H9 (cell line): ENCODE measurements at regions not wholly inside any gene's neighbourhood (a gene's known extent, or its start where the extent isn't known, plus 50 kb on each side); places are given as distances from the start of the nearest gene placed in this dataset.

Experiments
- DNase-seq: peaks from one replicate; pipeline ENCODE4 v3.0.0-alpha.2; 2017
- H2AFZ ChIP-seq: one replicate; pipeline ENCODE4 v1.6.1; 2013; ENCODE audit warnings: mild to moderate bottlenecking, low read length, control low read depth, moderate library complexity
- H2AK5ac ChIP-seq: 2 replicates; pipeline ENCODE4 v1.6.1; 2013; ENCODE audit warnings: low read length, control low read depth, mixed read lengths; ENCODE audit not compliant: insufficient read length
- H2BK120ac ChIP-seq: one replicate; pipeline ENCODE4 v1.6.1; 2013; ENCODE audit warnings: low read depth, mild to moderate bottlenecking, low read length, control low read depth, inconsistent platforms; ENCODE audit not compliant: poor library complexity, severe bottlenecking
- H2BK12ac ChIP-seq: 2 replicates; pipeline ENCODE4 v1.6.1; 2013; ENCODE audit warnings: low read length, control low read depth, mixed read lengths, low read depth; ENCODE audit not compliant: insufficient read length
- H2BK15ac ChIP-seq: 2 replicates; pipeline ENCODE4 v1.6.1; 2013; ENCODE audit warnings: low read depth, low read length, control low read depth
- H2BK20ac ChIP-seq: one replicate; pipeline ENCODE4 v1.6.1; 2013; ENCODE audit warnings: low read depth, mild to moderate bottlenecking, low read length, control low read depth, inconsistent platforms; ENCODE audit not compliant: poor library complexity, severe bottlenecking
- H2BK5ac ChIP-seq: 2 replicates; pipeline ENCODE4 v1.6.1; 2013; ENCODE audit warnings: low read length, control low read depth, mixed read lengths; ENCODE audit not compliant: insufficient read length
- H3K14ac ChIP-seq: 2 replicates; pipeline ENCODE4 v1.6.1; 2013; ENCODE audit warnings: low read length, control low read depth; ENCODE audit not compliant: insufficient read depth
- H3K18ac ChIP-seq: 2 replicates; pipeline ENCODE4 v1.6.1; 2013; ENCODE audit warnings: low read depth, mild to moderate bottlenecking, mixed read lengths, low read length, control low read depth; ENCODE audit not compliant: insufficient read length
- H3K23ac ChIP-seq: 2 replicates; pipeline ENCODE4 v1.6.1; 2013; ENCODE audit warnings: low read length, control low read depth, mixed read lengths, low read depth; ENCODE audit not compliant: insufficient read length
- H3K23me2 ChIP-seq: 2 replicates; pipeline ENCODE4 v1.6.1; 2013; ENCODE audit warnings: low read depth, mild to moderate bottlenecking, mixed read lengths, low read length, control low read depth; ENCODE audit not compliant: insufficient read length, poor library complexity, severe bottlenecking
- H3K27ac ChIP-seq: 2 replicates; pipeline ENCODE4 v1.5.1; 2013; ENCODE audit warnings: low read length, control low read depth, mixed read lengths, low read depth; ENCODE audit not compliant: insufficient read length
- H3K27me3 ChIP-seq: 2 replicates; pipeline ENCODE4 v1.6.1; 2013; ENCODE audit warnings: low read length, control low read depth, inconsistent platforms; ENCODE audit not compliant: insufficient read depth
- H3K4ac ChIP-seq: 2 replicates; pipeline ENCODE4 v1.6.1; 2013; ENCODE audit warnings: low read depth, mild to moderate bottlenecking, control low read depth, inconsistent platforms, low read length, moderate library complexity
- H3K4me1 ChIP-seq: 2 replicates; pipeline ENCODE4 v1.6.1; 2013; ENCODE audit warnings: low read length, control low read depth, inconsistent platforms; ENCODE audit not compliant: insufficient read depth
- H3K4me2 ChIP-seq: 2 replicates; pipeline ENCODE4 v1.6.1; 2013; ENCODE audit warnings: low read length, control low read depth, mixed read lengths; ENCODE audit not compliant: insufficient read length, insufficient read depth
- H3K56ac ChIP-seq: 2 replicates; pipeline ENCODE4 v1.6.1; 2013; ENCODE audit warnings: low read depth, mild to moderate bottlenecking, mixed read lengths, low read length, control low read depth; ENCODE audit not compliant: insufficient read length
- H3K79me1 ChIP-seq: 2 replicates; pipeline ENCODE4 v1.6.1; 2013; ENCODE audit warnings: low read depth, mild to moderate bottlenecking, moderate library complexity, low read length, control low read depth, inconsistent platforms; ENCODE audit not compliant: insufficient read depth, poor library complexity, severe bottlenecking
- H3K79me2 ChIP-seq: 2 replicates; pipeline ENCODE4 v1.6.1; 2013; ENCODE audit warnings: low read length, control low read depth, inconsistent platforms; ENCODE audit not compliant: insufficient read depth
- H3K9ac ChIP-seq: 2 replicates; pipeline ENCODE4 v1.6.1; 2013; ENCODE audit warnings: low read length, control low read depth, mixed read lengths; ENCODE audit not compliant: insufficient read length; ENCODE audit errors: extremely low read depth
- H3K9me3 ChIP-seq: one replicate; pipeline ENCODE4 v1.6.1; 2013; ENCODE audit warnings: low read depth, low read length, inconsistent platforms; ENCODE audit not compliant: control insufficient read depth
- H3T11ph ChIP-seq: one replicate; pipeline ENCODE4 v1.6.1; 2013; ENCODE audit warnings: mild to moderate bottlenecking, low read length, control low read depth, inconsistent platforms
- H4K20me1 ChIP-seq: one replicate; pipeline ENCODE4 v1.6.1; 2013; ENCODE audit not compliant: control insufficient read depth, insufficient read length, insufficient read depth
- H4K5ac ChIP-seq: 2 replicates; pipeline ENCODE4 v1.6.1; 2013; ENCODE audit warnings: low read depth, mild to moderate bottlenecking, mixed read lengths, low read length, control low read depth; ENCODE audit not compliant: insufficient read length
- H4K8ac ChIP-seq: replicated peaks from 2 replicates; pipeline ENCODE4 v1.6.1; 2013; ENCODE audit warnings: low read length, control low read depth, mixed read lengths, low read depth; ENCODE audit not compliant: insufficient read length
- H4K91ac ChIP-seq: 2 replicates; pipeline ENCODE4 v1.6.1; 2013; ENCODE audit warnings: low read depth, mild to moderate bottlenecking, moderate library complexity, mixed read lengths, low read length, control low read depth; ENCODE audit not compliant: insufficient read length
- H3K27ac Mint-ChIP-seq, 3 experiments: 2 replicates in 2 of 3; 3 replicates in 1 of 3; pipeline ENCODE4 v1.8.0; 2020 to 2021; ENCODE audit warnings: mixed read lengths in 3 of 3, mild to moderate bottlenecking in 1 of 3, moderate library complexity in 1 of 3
- H3K27me3 Mint-ChIP-seq: 2 replicates; pipeline ENCODE4 v1.8.0; 2021; ENCODE audit warnings: low read depth, mild to moderate bottlenecking, moderate library complexity, mixed read lengths
- H3K36me3 Mint-ChIP-seq, 3 experiments: 2 replicates in 2 of 3; 3 replicates in 1 of 3; pipeline ENCODE4 v1.8.0; 2020 to 2021; ENCODE audit warnings: low read depth in 3 of 3, mixed read lengths in 3 of 3; ENCODE audit not compliant: insufficient read depth in 1 of 3
- H3K4me1 Mint-ChIP-seq, 2 experiments: 2 replicates each; pipeline ENCODE4 v1.8.0; 2020; ENCODE audit warnings: mixed read lengths in 2 of 2
- H3K4me3 Mint-ChIP-seq, 2 experiments: 2 replicates in 1 of 2; 3 replicates in 1 of 2; pipeline ENCODE4 v1.8.0; 2020 to 2021; ENCODE audit warnings: mild to moderate bottlenecking in 2 of 2, mixed read lengths in 2 of 2, moderate library complexity in 1 of 2
- H3K9me3 Mint-ChIP-seq, 2 experiments: 2 replicates in 1 of 2; 3 replicates in 1 of 2; pipeline ENCODE4 v1.8.0; 2020; ENCODE audit warnings: mild to moderate bottlenecking in 2 of 2, mixed read lengths in 2 of 2, moderate library complexity in 1 of 2
- WGBS: extraction: QIAGEN DNeasy Blood & Tissue Kit; methylation state at CpG from one replicate; pipeline ENCODE4 v1.1.7; 2013; ENCODE audit warnings: missing lambda C conversion rate, low lambda C conversion rate, mixed read lengths; ENCODE audit not compliant: insufficient read length; ENCODE audit errors: extremely low coverage; 5-methylcytosine and 5-hydroxymethylcytosine counted together
- TF ChIP-seq, protein P1 (sequence below): fragments of 200-600 bp; sonication (generic); conservative IDR thresholded peaks from 3 replicates; pipeline ENCODE4 v1.8.0; 2021; ENCODE audit warnings: antibody characterized with exemption, mild to moderate bottlenecking

DNA sequence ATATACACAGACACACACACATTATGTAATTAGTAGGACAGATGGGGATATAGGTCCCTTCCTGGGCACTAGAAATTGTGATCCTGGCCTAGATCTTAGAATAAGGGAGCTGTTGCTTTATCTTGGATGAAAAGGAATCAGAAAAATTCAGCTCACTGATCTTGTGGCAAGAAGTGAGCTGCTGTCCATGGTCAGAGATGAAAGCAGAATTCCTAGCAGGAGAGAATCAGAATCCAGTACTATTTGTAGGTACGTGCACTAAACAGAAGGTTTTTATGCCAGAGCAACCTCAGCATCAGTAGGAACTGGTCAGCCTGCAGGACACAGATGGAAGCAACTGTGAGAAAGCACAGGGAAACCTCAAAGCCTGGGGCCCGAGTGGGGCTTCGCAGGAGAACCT is 549.2 kb upstream of the POM121L12 start:
- Mint-ChIP-seq H3K27me3 (no peaks in the 10 kb centered on the region), H3K36me3 (peaks cover 3 to 7% (median 3%) of the 10 kb centered on the region in 3 experiments; a peak in 4 of 7 replicates), H3K9me3 (peaks cover 0 to 2% of the 10 kb centered on the region in 2 experiments; a peak in 1 of 5 replicates), H3K4me1 (peaks cover 15 to 24% of the 10 kb centered on the region in 2 experiments), H3K27ac (peak overlapping the region in 1 of 3 experiments; percentile 26; a peak in 1 of 7 replicates), H3K4me3 (no peak overlapping the region)
- H3K27me3 ChIP-seq, result no peaks in the 10 kb centered on the region
- H2BK12ac ChIP-seq, result no peak overlapping the region
- no peak overlapping the region for H3T11ph ChIP-seq
- no peaks in the 10 kb centered on the region for H3K4me1 ChIP-seq
- H3K9ac ChIP-seq, result no peak overlapping the region
- H3K9me3 ChIP-seq, result no peaks in the 10 kb centered on the region
- TF ChIP-seq, protein P1, sequence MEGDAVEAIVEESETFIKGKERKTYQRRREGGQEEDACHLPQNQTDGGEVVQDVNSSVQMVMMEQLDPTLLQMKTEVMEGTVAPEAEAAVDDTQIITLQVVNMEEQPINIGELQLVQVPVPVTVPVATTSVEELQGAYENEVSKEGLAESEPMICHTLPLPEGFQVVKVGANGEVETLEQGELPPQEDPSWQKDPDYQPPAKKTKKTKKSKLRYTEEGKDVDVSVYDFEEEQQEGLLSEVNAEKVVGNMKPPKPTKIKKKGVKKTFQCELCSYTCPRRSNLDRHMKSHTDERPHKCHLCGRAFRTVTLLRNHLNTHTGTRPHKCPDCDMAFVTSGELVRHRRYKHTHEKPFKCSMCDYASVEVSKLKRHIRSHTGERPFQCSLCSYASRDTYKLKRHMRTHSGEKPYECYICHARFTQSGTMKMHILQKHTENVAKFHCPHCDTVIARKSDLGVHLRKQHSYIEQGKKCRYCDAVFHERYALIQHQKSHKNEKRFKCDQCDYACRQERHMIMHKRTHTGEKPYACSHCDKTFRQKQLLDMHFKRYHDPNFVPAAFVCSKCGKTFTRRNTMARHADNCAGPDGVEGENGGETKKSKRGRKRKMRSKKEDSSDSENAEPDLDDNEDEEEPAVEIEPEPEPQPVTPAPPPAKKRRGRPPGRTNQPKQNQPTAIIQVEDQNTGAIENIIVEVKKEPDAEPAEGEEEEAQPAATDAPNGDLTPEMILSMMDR, result no peak
- H3K18ac ChIP-seq, result no peak overlapping the region
- H3K14ac ChIP-seq, result no peak overlapping the region
- no peak overlapping the region for H2AK5ac ChIP-seq
- H3K56ac ChIP-seq, result no peak overlapping the region
- no peak overlapping the region for H2AFZ ChIP-seq
- H3K27ac ChIP-seq, result no peak overlapping the region
- no peak overlapping the region for H3K4me2 ChIP-seq
- H3K23me2 ChIP-seq, result no peaks in the 10 kb centered on the region
- H2BK120ac ChIP-seq, result no peak overlapping the region
- no peak overlapping the region for H2BK5ac ChIP-seq
- H2BK15ac ChIP-seq, result no peak overlapping the region
- H3K23ac ChIP-seq, result no peak overlapping the region
- H4K8ac ChIP-seq, result no peak overlapping the region
- no CpG with 5 or more reads among the region's 3 CpGs for WGBS
- H3K4ac ChIP-seq, result no peak overlapping the region
- no peak for DNase-seq
- H2BK20ac ChIP-seq, result no peak overlapping the region
- no peaks in the 10 kb centered on the region for H3K79me2 ChIP-seq
- no peak overlapping the region for H4K91ac ChIP-seq
- no peaks in the 10 kb centered on the region for H4K20me1 ChIP-seq
- no peak overlapping the region for H4K5ac ChIP-seq
- H3K79me1 ChIP-seq, result no peaks in the 10 kb centered on the region
